Upper lobe of left lung (tissue), 4 donors: ENCODE measurements at regions not wholly inside any gene's neighbourhood (a gene's known extent, or its start where the extent isn't known, plus 50 kb on each side); places are given as distances from the start of the nearest gene placed in this dataset.

Source experiments
- CTCF ChIP-seq, 6 experiments: fragments of 450-650 bp in 4 of 6; fragments of 200-600 bp in 2 of 6; sonication (generic) in 2 of 6; IDR thresholded peaks; one replicate each; pipeline ENCODE4 v1.5.1; 2016 to 2019; ENCODE audit warnings: antibody characterized with exemption in 6 of 6
- POLR2A ChIP-seq, 4 donors: fragments of 450-650 bp; IDR thresholded peaks; one replicate each; pipeline ENCODE4 v1.5.1; 2016 to 2017; ENCODE audit warnings: antibody characterized with exemption in 4 of 4, mild to moderate bottlenecking in 2 of 4

- no peak for TF ChIP-seq CTCF (IDR thresholded peaks at IDR 0.05)
- no peak for TF ChIP-seq POLR2A (IDR thresholded peaks at IDR 0.05)
Measured at GRCh38 chr6:22943327-22943726, 374.0 kb downstream of the HDGFL1 start.
